ENCODE measurements at regions not wholly inside any gene's neighbourhood (a gene's known extent, or its start where the extent isn't known, plus 50 kb on each side); places are given as distances from the start of the nearest gene placed in this dataset.

DNA sequence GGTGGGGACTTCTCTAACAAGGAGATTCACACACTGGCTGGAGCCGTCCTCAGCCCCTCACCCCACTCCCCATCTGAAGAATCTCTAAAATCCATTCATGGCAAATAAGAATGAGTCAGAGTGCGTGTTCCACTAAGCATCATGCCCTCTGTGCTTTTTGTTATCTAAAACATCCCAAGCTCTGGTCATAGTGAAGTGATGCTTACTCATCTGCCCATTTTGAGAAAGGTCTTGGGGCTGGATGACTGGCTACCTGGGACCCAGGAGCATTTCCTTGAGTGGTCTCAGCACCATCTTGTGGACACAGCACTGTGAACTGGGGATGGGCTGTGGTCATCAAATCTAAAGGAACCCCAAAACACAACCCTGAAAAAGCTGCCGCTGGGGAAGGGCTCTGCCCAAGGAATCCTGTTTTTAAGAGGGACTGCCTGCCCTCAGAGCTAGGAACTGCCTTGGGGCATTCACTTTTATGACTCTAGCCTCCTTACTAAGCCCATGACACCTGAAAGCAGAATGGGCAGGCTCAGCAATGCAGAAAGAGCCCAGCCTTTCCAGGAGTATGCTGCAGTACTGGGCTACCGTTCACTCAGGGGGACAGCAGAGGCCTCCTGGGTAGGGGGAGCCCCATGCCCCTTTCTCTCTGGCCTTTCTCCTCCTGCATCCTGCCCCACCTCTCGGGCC is 53.5 kb downstream of the ZBTB38 start:
- Histone ChIP-seq H3F3A (ENCODE audit: insufficient read depth, low read length) (peaks cover 98% of the 10 kb centered on the region), H3K4me2 (ENCODE audit: low read depth, low read length) (peak overlapping the region; percentile 19; the same call in 1 of the 2 replicates), H4K20me1 (ENCODE audit: insufficient read depth, low read length) (peaks cover 88% of the 10 kb centered on the region), H3K9me2 (replicated peaks; ENCODE audit: insufficient read depth, low read length) (no peaks in the 10 kb centered on the region), H3K36me3 (replicated peaks; ENCODE audit: insufficient read depth, low read length) (peaks cover 45% of the 10 kb centered on the region), H2AFZ (ENCODE audit: low read length) (no peak overlapping the region), H3K4me1 (ENCODE audit: low read length) (peaks cover 87% of the 10 kb centered on the region), H3K27me3 (replicated peaks; ENCODE audit: insufficient read depth, low read length) (no peaks in the 10 kb centered on the region), H3K4me3 (ENCODE audit: low read length) (no peak overlapping the region), H3K79me2 (ENCODE audit: low read length) (peaks cover 100% of the 10 kb centered on the region), H3K27ac (ENCODE audit: low read length) (peak overlapping the region; percentile 44; the same call in 1 of the 2 replicates), H3K9ac (ENCODE audit: low read length) (peak overlapping the region; percentile 0; the same call in 1 of the 2 replicates), H3K9me3 (replicated peaks; ENCODE audit: insufficient read depth, low read length) (no peaks in the 10 kb centered on the region)
- TF ChIP-seq CTCF (IDR thresholded peaks at IDR 0.05; ENCODE audit: low read length) (no peak), EZH2phosphoT487 (IDR thresholded peaks at IDR 0.05; ENCODE audit: low read length) (no peak), EZH2 (optimal IDR thresholded peaks at IDR 0.05; ENCODE audit: low read depth, low read length) (no peak)
- DNase-seq: no peak

- TF ChIP-seq CTCF (IDR thresholded peaks at IDR 0.05; ENCODE audit: low read length) (no peak), EZH2phosphoT487 (IDR thresholded peaks at IDR 0.05; ENCODE audit: low read length) (no peak)
- H3K79me2 ChIP-seq (ENCODE audit: low read length): peaks cover 100% of the 10 kb centered on the region
- H3K4me1 ChIP-seq (ENCODE audit: low read length): peaks cover 90% of the 10 kb centered on the region
- H3F3A ChIP-seq (ENCODE audit: insufficient read depth, low read length): peaks cover 99% of the 10 kb centered on the region
- no peaks in the 10 kb centered on the region for H3K27me3 ChIP-seq (replicated peaks; ENCODE audit: insufficient read depth, low read length)
- DNase-seq: no peak
- H2AFZ ChIP-seq (ENCODE audit: low read length): no peak overlapping the region
- H3K9ac ChIP-seq (ENCODE audit: low read length): peak overlapping the region; percentile 6; the same call in 1 of the 2 replicates
- H3K27ac ChIP-seq (ENCODE audit: low read length): peak overlapping the region; percentile 52; the same call in 1 of the 2 replicates
- H4K20me1 ChIP-seq (ENCODE audit: insufficient read depth, low read length): peaks cover 89% of the 10 kb centered on the region
- H3K36me3 ChIP-seq (replicated peaks; ENCODE audit: insufficient read depth, low read length): peaks cover 39% of the 10 kb centered on the region
- H3K4me2 ChIP-seq (ENCODE audit: low read depth, low read length): peak overlapping the region; percentile 23
- no peaks in the 10 kb centered on the region for H3K9me2 ChIP-seq (replicated peaks; ENCODE audit: insufficient read depth, low read length)
- no peak overlapping the region for H3K4me3 ChIP-seq (ENCODE audit: low read length)
- H3K9me3 ChIP-seq (replicated peaks; ENCODE audit: insufficient read depth, low read length): no peaks in the 10 kb centered on the region
Observed at GRCh38 chr3:141422961-141423582, 54.8 kb downstream of the ZBTB38 start.

DNA sequence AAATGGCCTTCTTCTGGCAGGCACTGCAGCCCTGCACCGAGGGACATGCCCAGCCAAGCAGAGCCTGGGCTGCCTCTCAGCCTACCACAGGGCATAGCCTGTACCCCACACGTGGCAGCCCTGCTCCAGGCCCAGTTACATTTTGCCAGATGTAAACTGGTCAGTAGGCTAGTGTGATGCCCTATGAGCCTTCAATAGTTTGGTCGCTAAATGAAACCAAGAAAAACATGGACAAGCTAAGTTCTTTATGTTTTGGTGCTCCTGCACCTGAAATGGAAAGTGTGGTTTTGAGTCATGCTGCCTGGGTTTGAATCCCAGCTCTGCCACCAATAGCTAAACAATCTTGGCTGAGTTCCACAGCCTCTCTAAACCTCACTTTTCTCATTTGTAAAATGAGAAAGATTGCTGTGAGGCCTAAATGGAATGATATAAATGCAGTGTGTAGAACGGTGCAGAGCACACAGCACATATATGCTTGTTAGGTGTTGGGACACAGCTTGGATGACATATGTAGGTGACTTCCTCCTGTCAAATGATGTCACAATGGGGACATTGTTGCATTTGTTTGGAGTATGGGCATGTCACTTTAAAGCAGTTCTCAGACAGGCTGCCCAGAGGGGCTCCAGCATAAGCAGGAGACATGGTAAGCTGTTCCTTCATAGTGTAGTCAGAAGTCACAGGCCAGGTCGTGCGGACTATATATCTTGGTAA is 57.4 kb downstream of the ZBTB38 start:
- peaks cover 100% of the 10 kb centered on the region for H3K79me2 ChIP-seq (ENCODE audit: low read length)
- TF ChIP-seq EZH2phosphoT487 (IDR thresholded peaks at IDR 0.05; ENCODE audit: low read length) (no peak), CTCF (IDR thresholded peaks at IDR 0.05; ENCODE audit: low read length) (no peak), EZH2 (optimal IDR thresholded peaks at IDR 0.05; ENCODE audit: low read depth, low read length) (no peak)
- H3K4me2 ChIP-seq (ENCODE audit: low read depth, low read length): peak overlapping the region; percentile 25; the same call in 1 of the 2 replicates

More for the DNA sequence above, 57.4 kb downstream of the ZBTB38 start:
- Histone ChIP-seq H3K9me2 (replicated peaks; ENCODE audit: insufficient read depth, low read length) (no peaks in the 10 kb centered on the region), H4K20me1 (ENCODE audit: insufficient read depth, low read length) (peaks cover 89% of the 10 kb centered on the region), H2AFZ (ENCODE audit: low read length) (no peak overlapping the region), H3K36me3 (replicated peaks; ENCODE audit: insufficient read depth, low read length) (peaks cover 34% of the 10 kb centered on the region), H3K9ac (ENCODE audit: low read length) (peak overlapping the region; percentile 18; the same call in 1 of the 2 replicates), H3F3A (ENCODE audit: insufficient read depth, low read length) (peaks cover 98% of the 10 kb centered on the region), H3K27ac (ENCODE audit: low read length) (peak overlapping the region; percentile 52; the same call in 1 of the 2 replicates), H3K4me1 (ENCODE audit: low read length) (peaks cover 86% of the 10 kb centered on the region), H3K9me3 (replicated peaks; ENCODE audit: insufficient read depth, low read length) (no peaks in the 10 kb centered on the region), H3K27me3 (replicated peaks; ENCODE audit: insufficient read depth, low read length) (no peaks in the 10 kb centered on the region), H3K4me3 (ENCODE audit: low read length) (no peak overlapping the region)
- DNase-seq: no peak
